Thoracic aorta (tissue), 2 donors: ENCODE measurements at regions not wholly inside any gene's neighbourhood (a gene's known extent, or its start where the extent isn't known, plus 50 kb on each side); places are given as distances from the start of the nearest gene placed in this dataset.

ENCODE experiments used
- ATAC-seq: fragments of 150-250 bp; one replicate; pipeline ENCODE4 v1.8.0; 2017; ENCODE audit warnings: low read depth; ENCODE audit not compliant: insufficient number of reproducible peaks, low FRiP score
- DNase-seq: peaks from one replicate; pipeline ENCODE4 v3.0.0-alpha.2; 2020; ENCODE audit warnings: low spot score
- H3K27ac ChIP-seq, 2 donors: fragments of 200-600 bp; sonication (generic); 1 replicate in 1 of 2; 2 replicates in 1 of 2; pipeline ENCODE4 v1.5.1; 2016; ENCODE audit warnings: mild to moderate bottlenecking in 2 of 2, moderate library complexity in 2 of 2
- H3K27me3 ChIP-seq: fragments of 200-600 bp; sonication (generic); replicated peaks from 2 replicates; pipeline ENCODE4 v1.6.0; 2016; ENCODE audit warnings: mild to moderate bottlenecking; ENCODE audit not compliant: insufficient read depth
- H3K36me3 ChIP-seq: fragments of 200-600 bp; sonication (generic); one replicate; pipeline ENCODE4 v1.5.1; 2016
- H3K4me1 ChIP-seq, 2 donors: fragments of 200-600 bp; sonication (generic); 1 replicate in 1 of 2; 2 replicates in 1 of 2; pipeline versions ENCODE4 v1.5.1 to v1.6.0; 2016; ENCODE audit warnings: low read depth in 2 of 2, mild to moderate bottlenecking in 1 of 2; ENCODE audit not compliant: control insufficient read depth in 1 of 2
- H3K4me3 ChIP-seq: fragments of 200-600 bp; sonication (generic); 2 replicates; pipeline ENCODE4 v1.5.1; 2016; ENCODE audit warnings: mild to moderate bottlenecking
- H3K9me3 ChIP-seq: fragments of 200-600 bp; sonication (generic); 2 replicates; pipeline ENCODE4 v1.5.1; 2016
- TF ChIP-seq, protein P1 (sequence below): fragments of 200-600 bp; sonication (generic); IDR thresholded peaks from one replicate; pipeline ENCODE4 v1.5.1; 2019; ENCODE audit warnings: antibody characterized with exemption

DNA sequence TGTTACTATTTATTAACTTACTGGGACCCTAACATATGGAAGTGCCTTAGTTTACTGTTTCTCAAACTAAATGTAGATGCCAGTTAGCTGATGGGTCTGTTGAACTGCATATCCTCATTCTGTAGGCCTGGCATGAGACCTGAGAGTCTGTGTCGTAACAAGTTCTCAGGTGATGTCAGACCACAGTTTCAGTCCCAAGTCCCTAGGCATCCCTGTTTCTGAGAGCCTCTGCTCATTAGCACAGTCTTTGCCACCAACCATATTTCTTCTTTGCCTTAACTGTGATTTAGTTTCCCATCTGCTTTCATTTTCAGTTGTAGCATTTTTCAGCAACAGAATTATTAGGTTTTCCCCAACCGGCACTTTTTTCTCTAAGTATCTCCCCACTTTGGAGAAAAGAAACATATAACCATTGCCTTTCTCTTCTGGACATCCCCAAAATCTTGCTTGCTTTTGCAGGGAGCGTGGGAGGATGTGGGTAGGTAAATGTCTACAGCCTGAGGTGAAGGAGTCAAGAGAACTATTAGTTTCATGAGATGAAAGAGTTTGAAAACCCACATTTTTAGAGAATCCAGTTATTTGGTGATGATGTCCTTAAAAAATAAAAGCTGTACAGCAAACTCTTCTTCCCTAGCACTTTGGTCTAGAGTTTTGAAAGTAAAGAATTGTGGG lies 74.6 kb downstream of the NUDT12 start:
- Histone ChIP-seq H3K27ac (no peak overlapping the region), H3K27me3 (no peaks in the 10 kb centered on the region), H3K9me3 (no peaks in the 10 kb centered on the region), H3K36me3 (no peaks in the 10 kb centered on the region), H3K4me1 (no peaks in the 10 kb centered on the region), H3K4me3 (no peak overlapping the region)
- DNase-seq (no peak), ATAC-seq (no peak)
- TF ChIP-seq, protein P1, sequence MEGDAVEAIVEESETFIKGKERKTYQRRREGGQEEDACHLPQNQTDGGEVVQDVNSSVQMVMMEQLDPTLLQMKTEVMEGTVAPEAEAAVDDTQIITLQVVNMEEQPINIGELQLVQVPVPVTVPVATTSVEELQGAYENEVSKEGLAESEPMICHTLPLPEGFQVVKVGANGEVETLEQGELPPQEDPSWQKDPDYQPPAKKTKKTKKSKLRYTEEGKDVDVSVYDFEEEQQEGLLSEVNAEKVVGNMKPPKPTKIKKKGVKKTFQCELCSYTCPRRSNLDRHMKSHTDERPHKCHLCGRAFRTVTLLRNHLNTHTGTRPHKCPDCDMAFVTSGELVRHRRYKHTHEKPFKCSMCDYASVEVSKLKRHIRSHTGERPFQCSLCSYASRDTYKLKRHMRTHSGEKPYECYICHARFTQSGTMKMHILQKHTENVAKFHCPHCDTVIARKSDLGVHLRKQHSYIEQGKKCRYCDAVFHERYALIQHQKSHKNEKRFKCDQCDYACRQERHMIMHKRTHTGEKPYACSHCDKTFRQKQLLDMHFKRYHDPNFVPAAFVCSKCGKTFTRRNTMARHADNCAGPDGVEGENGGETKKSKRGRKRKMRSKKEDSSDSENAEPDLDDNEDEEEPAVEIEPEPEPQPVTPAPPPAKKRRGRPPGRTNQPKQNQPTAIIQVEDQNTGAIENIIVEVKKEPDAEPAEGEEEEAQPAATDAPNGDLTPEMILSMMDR, result no peak

DNA sequence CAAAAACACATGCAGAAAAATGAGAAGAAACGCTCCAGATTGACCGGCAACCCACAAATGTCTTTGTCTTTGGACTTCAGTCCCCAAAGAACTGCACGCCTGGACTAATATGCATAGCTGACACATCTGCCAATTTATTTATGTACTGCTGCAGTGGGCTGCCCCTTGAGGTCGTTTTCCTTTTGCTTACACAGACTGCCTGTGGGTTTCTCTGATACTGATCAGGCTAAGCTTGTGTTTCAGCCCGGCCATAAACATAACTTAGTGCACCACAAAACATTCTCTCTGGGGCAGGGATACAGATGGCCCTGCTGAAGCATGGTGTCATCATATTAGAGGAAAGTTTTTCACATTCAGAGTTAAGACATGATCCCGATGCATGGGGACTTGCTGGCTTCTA lies 75.4 kb downstream of the NUDT12 start:
- TF ChIP-seq, protein P1, result no peak
- Histone ChIP-seq H3K4me1 (no peaks in the 10 kb centered on the region), H3K4me3 (no peak overlapping the region), H3K9me3 (no peaks in the 10 kb centered on the region), H3K36me3 (no peaks in the 10 kb centered on the region), H3K27me3 (no peaks in the 10 kb centered on the region), H3K27ac (no peak overlapping the region)
- ATAC-seq (no peak), DNase-seq (no peak)

DNA sequence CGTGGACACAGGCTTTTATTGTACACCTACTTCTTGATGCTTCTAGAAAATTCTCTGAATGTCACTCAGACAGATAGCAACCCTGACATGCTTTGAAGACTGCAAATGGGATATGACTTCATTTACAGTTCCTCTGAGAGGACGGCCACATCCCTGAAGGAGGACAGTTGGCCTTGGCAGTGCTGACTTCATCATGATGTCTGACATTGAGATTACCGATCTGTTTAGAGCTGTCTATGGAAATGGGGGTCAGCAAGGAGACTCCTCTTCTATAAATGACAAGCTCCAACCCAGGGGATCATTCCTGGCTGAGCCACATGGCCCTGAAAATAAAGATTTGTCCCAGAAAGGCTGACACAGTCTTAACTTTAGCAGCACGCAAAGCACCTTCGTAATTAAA lies 75.8 kb downstream of the NUDT12 start:
- ATAC-seq, result no peak

DNA sequence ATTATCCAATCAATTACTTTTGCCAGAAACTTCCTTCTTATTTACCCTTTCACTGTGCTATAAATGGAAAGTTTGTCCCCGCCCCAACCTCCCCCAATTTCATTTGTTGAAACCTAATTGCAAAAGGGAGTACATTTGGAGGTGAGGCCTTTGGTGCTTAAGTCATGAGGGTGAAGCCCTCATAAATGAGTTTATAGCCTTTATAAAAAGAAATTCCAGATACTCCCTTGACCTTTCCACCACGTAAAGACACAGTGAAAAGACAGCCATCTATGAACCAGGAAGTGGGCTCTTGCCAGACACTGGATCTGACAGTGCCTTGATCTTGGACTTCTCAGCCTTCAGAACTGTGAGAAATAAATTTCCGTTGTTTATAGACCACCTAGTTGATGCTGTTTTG lies 82.3 kb downstream of the NUDT12 start:
- H3K9me3 ChIP-seq, result no peaks in the 10 kb centered on the region
- H3K27ac ChIP-seq, result no peak overlapping the region
- ATAC-seq (no peak), DNase-seq (no peak)
- H3K4me3 ChIP-seq, result no peak overlapping the region
- no peaks in the 10 kb centered on the region for H3K27me3 ChIP-seq
- H3K4me1 ChIP-seq, result no peaks in the 10 kb centered on the region
- TF ChIP-seq, protein P1, result no peak
- no peaks in the 10 kb centered on the region for H3K36me3 ChIP-seq

More for the DNA sequence above, 75.8 kb downstream of the NUDT12 start:
- Histone ChIP-seq H3K9me3 (no peaks in the 10 kb centered on the region), H3K27ac (no peak overlapping the region), H3K27me3 (no peaks in the 10 kb centered on the region), H3K4me3 (no peak overlapping the region), H3K4me1 (no peaks in the 10 kb centered on the region), H3K36me3 (no peaks in the 10 kb centered on the region)
- TF ChIP-seq, protein P1, result no peak
- DNase-seq, result no peak

DNA sequence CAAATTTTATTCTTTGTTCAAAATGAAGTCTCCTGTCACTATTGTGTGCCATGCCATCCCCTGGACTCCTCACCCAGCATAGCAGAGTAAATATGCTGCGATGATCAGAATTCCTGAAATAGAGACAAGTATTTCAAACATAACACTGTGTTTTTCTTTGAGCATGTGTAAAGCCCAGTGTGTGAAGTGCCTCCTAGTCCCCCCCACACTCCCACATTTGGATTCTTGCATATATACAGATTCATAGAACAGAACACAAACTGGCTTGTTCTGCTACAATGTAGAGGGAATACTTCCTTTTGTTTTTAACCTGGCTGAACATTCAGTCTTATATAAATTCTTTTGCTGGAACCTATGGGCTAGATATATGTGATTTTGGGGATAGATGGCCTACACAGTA lies 84.9 kb downstream of the NUDT12 start:
- Histone ChIP-seq H3K4me3 (no peak overlapping the region), H3K27ac (no peak overlapping the region), H3K36me3 (no peaks in the 10 kb centered on the region), H3K27me3 (no peaks in the 10 kb centered on the region), H3K9me3 (no peaks in the 10 kb centered on the region), H3K4me1 (peaks cover under 1 to 3% of the 10 kb centered on the region in 2 donors)
- no peak for ATAC-seq
- TF ChIP-seq, protein P1, result no peak
- DNase-seq, result no peak
